HL-60 (cell line): ENCODE measurements at regions not wholly inside any gene's neighbourhood (a gene's known extent, or its start where the extent isn't known, plus 50 kb on each side); places are given as distances from the start of the nearest gene placed in this dataset.

Experiments
- GABPA ChIP-seq: IDR thresholded peaks from 2 replicates; pipeline ENCODE4 v1.6.1; 2012; ENCODE audit warnings: low read depth
- REST ChIP-seq: IDR thresholded peaks from 2 replicates; pipeline ENCODE4 v1.6.1; 2012; ENCODE audit warnings: low read depth; ENCODE audit not compliant: insufficient replicate concordance
- TF ChIP-seq, protein P1 (sequence below): IDR thresholded peaks from one replicate; pipeline ENCODE4 v1.5.1; 2011; ENCODE audit warnings: low read length, control low read depth, inconsistent platforms; ENCODE audit not compliant: insufficient read depth

GRCh38 chr12:105832021-105832420, 306.7 kb downstream of the NUAK1 start:
- no peak for TF ChIP-seq REST
- TF ChIP-seq, protein P1, sequence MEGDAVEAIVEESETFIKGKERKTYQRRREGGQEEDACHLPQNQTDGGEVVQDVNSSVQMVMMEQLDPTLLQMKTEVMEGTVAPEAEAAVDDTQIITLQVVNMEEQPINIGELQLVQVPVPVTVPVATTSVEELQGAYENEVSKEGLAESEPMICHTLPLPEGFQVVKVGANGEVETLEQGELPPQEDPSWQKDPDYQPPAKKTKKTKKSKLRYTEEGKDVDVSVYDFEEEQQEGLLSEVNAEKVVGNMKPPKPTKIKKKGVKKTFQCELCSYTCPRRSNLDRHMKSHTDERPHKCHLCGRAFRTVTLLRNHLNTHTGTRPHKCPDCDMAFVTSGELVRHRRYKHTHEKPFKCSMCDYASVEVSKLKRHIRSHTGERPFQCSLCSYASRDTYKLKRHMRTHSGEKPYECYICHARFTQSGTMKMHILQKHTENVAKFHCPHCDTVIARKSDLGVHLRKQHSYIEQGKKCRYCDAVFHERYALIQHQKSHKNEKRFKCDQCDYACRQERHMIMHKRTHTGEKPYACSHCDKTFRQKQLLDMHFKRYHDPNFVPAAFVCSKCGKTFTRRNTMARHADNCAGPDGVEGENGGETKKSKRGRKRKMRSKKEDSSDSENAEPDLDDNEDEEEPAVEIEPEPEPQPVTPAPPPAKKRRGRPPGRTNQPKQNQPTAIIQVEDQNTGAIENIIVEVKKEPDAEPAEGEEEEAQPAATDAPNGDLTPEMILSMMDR: no peak
- no peak for TF ChIP-seq GABPA
